ENCODE measurements at regions not wholly inside any gene's neighbourhood (a gene's known extent, or its start where the extent isn't known, plus 50 kb on each side); places are given as distances from the start of the nearest gene placed in this dataset.

GRCh38 chrX:44092778-44093177, 119.6 kb upstream of the NDP start:
- TF ChIP-seq CTCF (IDR thresholded peaks at IDR 0.05 in 2 of 3, conservative IDR thresholded peaks at IDR 0.05 in 1 of 3; ENCODE audit: borderline replicate concordance in 1 of 3, insufficient read depth in 1 of 3, low read depth in 2 of 3, low read length in 2 of 3) (no peak), RAD21 (IDR thresholded peaks at IDR 0.05; ENCODE audit: low read depth) (no peak)
